DND-41 (cell line): ENCODE measurements at regions not wholly inside any gene's neighbourhood (a gene's known extent, or its start where the extent isn't known, plus 50 kb on each side); places are given as distances from the start of the nearest gene placed in this dataset.

Experiments
- EZH2 ChIP-seq: IDR thresholded peaks from 3 replicates; pipeline ENCODE4 v1.6.1; 2012; ENCODE audit warnings: borderline replicate concordance, low read depth, mild to moderate bottlenecking, moderate library complexity, low read length, inconsistent platforms; ENCODE audit not compliant: severe bottlenecking
- TF ChIP-seq, protein P1 (sequence below): IDR thresholded peaks from 2 replicates; pipeline ENCODE4 v1.5.1; 2012; ENCODE audit warnings: borderline replicate concordance, low read length, moderate library complexity, mild to moderate bottlenecking; ENCODE audit not compliant: poor library complexity, severe bottlenecking; ENCODE audit errors: extremely low read depth

DNA sequence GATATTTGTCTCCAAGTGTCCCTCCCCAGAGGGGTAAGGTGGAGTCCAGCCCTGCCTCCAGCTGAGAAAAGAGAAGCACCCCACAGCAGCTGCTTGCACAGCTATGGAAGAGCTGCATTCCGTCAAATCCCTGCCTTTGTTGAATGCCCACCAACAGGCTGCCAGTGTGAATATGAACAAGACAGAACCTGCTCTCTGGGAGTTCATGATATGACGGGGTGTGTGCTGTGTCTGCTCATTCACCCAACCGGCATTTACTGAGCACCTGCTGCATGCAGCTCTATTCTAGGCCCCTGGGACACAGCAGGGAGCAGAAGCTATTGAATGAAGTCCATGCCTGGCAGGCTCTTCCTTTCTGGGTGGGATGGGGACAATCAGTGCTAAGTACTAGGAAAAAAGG is 238.8 kb downstream of the GADD45G start:
- TF ChIP-seq EZH2: no peak
- TF ChIP-seq, protein P1, sequence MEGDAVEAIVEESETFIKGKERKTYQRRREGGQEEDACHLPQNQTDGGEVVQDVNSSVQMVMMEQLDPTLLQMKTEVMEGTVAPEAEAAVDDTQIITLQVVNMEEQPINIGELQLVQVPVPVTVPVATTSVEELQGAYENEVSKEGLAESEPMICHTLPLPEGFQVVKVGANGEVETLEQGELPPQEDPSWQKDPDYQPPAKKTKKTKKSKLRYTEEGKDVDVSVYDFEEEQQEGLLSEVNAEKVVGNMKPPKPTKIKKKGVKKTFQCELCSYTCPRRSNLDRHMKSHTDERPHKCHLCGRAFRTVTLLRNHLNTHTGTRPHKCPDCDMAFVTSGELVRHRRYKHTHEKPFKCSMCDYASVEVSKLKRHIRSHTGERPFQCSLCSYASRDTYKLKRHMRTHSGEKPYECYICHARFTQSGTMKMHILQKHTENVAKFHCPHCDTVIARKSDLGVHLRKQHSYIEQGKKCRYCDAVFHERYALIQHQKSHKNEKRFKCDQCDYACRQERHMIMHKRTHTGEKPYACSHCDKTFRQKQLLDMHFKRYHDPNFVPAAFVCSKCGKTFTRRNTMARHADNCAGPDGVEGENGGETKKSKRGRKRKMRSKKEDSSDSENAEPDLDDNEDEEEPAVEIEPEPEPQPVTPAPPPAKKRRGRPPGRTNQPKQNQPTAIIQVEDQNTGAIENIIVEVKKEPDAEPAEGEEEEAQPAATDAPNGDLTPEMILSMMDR: no peak
